ENCODE measurements at regions not wholly inside any gene's neighbourhood (a gene's known extent, or its start where the extent isn't known, plus 50 kb on each side); places are given as distances from the start of the nearest gene placed in this dataset.

DNA sequence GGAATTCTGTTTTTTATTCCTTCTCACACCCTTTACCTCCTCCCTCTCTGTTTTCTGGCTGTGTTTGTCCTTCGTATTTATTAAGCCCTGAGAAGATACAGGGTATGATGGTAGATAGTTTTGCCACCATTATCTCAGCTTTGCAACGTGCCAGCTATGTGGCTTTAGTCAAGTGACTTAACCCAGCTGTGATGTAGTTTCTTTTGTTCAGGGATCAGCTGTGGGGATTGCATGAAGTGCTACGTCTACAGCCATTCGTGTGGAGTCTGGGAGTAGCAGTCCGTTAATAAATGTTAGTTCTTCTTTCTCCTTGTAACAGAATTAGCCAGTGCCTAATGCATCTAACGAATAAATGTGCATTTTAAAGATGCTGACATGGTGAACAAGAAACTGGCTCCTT is 128.4 kb downstream of the HAPSTR1 start:
- TF ChIP-seq, protein P1, sequence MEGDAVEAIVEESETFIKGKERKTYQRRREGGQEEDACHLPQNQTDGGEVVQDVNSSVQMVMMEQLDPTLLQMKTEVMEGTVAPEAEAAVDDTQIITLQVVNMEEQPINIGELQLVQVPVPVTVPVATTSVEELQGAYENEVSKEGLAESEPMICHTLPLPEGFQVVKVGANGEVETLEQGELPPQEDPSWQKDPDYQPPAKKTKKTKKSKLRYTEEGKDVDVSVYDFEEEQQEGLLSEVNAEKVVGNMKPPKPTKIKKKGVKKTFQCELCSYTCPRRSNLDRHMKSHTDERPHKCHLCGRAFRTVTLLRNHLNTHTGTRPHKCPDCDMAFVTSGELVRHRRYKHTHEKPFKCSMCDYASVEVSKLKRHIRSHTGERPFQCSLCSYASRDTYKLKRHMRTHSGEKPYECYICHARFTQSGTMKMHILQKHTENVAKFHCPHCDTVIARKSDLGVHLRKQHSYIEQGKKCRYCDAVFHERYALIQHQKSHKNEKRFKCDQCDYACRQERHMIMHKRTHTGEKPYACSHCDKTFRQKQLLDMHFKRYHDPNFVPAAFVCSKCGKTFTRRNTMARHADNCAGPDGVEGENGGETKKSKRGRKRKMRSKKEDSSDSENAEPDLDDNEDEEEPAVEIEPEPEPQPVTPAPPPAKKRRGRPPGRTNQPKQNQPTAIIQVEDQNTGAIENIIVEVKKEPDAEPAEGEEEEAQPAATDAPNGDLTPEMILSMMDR (IDR thresholded peaks at IDR 0.05), result no peak
- TF ChIP-seq POLR2A (IDR thresholded peaks at IDR 0.05), result no peak
